ENCODE measurements at regions not wholly inside any gene's neighbourhood (a gene's known extent, or its start where the extent isn't known, plus 50 kb on each side); places are given as distances from the start of the nearest gene placed in this dataset.

- Histone ChIP-seq H3K9me3 (ENCODE audit: low read depth) (no peaks in the 10 kb centered on the region), H3K27me3 (no peaks in the 10 kb centered on the region), H3K27ac (no peak overlapping the region), H3F3A (ENCODE audit: low read depth) (no peaks in the 10 kb centered on the region), H3K4me1 (no peaks in the 10 kb centered on the region), H3K36me3 (no peaks in the 10 kb centered on the region), H3K4me2 (no peak overlapping the region), H3K79me2 (ENCODE audit: low read depth) (no peaks in the 10 kb centered on the region), H4K20me1 (ENCODE audit: low read depth) (no peaks in the 10 kb centered on the region), H3K9ac (no peak overlapping the region), H3K4me3 (no peak overlapping the region), H2AFZ (replicated peaks) (no peak overlapping the region)
- peaks cover 2% of the 10 kb centered on the region for H3K27me3 Mint-ChIP-seq (ENCODE audit: insufficient read depth, low read depth)
- H3K27ac Mint-ChIP-seq: no peak overlapping the region
- H3K9me3 Mint-ChIP-seq: no peaks in the 10 kb centered on the region
- H3K4me3 Mint-ChIP-seq: no peak overlapping the region
- no peaks in the 10 kb centered on the region for H3K4me1 Mint-ChIP-seq
- no peaks in the 10 kb centered on the region for H3K36me3 Mint-ChIP-seq
- TF ChIP-seq, protein P1, sequence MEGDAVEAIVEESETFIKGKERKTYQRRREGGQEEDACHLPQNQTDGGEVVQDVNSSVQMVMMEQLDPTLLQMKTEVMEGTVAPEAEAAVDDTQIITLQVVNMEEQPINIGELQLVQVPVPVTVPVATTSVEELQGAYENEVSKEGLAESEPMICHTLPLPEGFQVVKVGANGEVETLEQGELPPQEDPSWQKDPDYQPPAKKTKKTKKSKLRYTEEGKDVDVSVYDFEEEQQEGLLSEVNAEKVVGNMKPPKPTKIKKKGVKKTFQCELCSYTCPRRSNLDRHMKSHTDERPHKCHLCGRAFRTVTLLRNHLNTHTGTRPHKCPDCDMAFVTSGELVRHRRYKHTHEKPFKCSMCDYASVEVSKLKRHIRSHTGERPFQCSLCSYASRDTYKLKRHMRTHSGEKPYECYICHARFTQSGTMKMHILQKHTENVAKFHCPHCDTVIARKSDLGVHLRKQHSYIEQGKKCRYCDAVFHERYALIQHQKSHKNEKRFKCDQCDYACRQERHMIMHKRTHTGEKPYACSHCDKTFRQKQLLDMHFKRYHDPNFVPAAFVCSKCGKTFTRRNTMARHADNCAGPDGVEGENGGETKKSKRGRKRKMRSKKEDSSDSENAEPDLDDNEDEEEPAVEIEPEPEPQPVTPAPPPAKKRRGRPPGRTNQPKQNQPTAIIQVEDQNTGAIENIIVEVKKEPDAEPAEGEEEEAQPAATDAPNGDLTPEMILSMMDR (IDR thresholded peaks at IDR 0.05): no peak
- no peak for TF ChIP-seq EZH2phosphoT487 (IDR thresholded peaks at IDR 0.05)
- TF ChIP-seq EZH2 (IDR thresholded peaks at IDR 0.05): no peak
- DNase-seq (ENCODE audit: low spot score): no peak
These were observed 784.7 kb upstream of the PIK3C3 start for GRCh38 chr18:41170346-41170745.

DNA sequence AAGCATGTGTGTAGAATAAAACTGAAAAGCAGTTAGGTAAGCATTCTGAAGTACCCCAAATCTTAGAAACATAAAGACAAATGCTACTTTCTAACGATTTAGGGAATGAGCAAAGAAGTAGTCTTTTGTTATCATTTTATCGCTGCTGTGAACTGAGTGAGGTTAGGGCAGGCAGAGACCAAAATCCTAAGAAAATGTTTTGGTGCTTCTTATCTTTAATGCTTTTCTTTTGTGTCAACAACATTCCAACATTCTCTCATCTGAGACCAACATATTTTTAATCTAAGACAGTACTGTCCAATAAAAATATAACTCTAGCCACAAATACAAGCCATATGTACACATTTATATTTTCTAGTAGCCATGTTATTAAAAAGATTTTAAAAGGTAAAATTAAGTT, 789.4 kb upstream of the PIK3C3 start:
- no peaks in the 10 kb centered on the region for H3K9me3 ChIP-seq (ENCODE audit: low read depth)
- no peak overlapping the region for H3K9ac ChIP-seq
- peaks cover 4% of the 10 kb centered on the region for H3K4me1 ChIP-seq
- H3K36me3 ChIP-seq: no peaks in the 10 kb centered on the region
- H3K36me3 Mint-ChIP-seq: no peaks in the 10 kb centered on the region
- no peak overlapping the region for H3K27ac ChIP-seq
- H4K20me1 ChIP-seq (ENCODE audit: low read depth): no peaks in the 10 kb centered on the region
- H3K4me1 Mint-ChIP-seq: no peaks in the 10 kb centered on the region
- no peak overlapping the region for H2AFZ ChIP-seq (replicated peaks)
- H3K27me3 ChIP-seq: no peaks in the 10 kb centered on the region
- H3K27ac Mint-ChIP-seq: no peak overlapping the region
- H3K27me3 Mint-ChIP-seq (ENCODE audit: insufficient read depth, low read depth): no peaks in the 10 kb centered on the region
- no peak overlapping the region for H3K4me3 Mint-ChIP-seq
- DNase-seq (ENCODE audit: low spot score): no peak
- TF ChIP-seq, protein P1 (IDR thresholded peaks at IDR 0.05): no peak
- TF ChIP-seq EZH2 (IDR thresholded peaks at IDR 0.05) (no peak), EZH2phosphoT487 (IDR thresholded peaks at IDR 0.05) (no peak)
- H3K4me3 ChIP-seq: no peak overlapping the region
- H3K4me2 ChIP-seq: no peak overlapping the region
- H3F3A ChIP-seq (ENCODE audit: low read depth): no peaks in the 10 kb centered on the region
- H3K79me2 ChIP-seq (ENCODE audit: low read depth): no peaks in the 10 kb centered on the region
- no peaks in the 10 kb centered on the region for H3K9me3 Mint-ChIP-seq

- H3K9ac ChIP-seq: no peak overlapping the region
- H3K27me3 Mint-ChIP-seq (ENCODE audit: insufficient read depth, low read depth): no peaks in the 10 kb centered on the region
- no peaks in the 10 kb centered on the region for H4K20me1 ChIP-seq (ENCODE audit: low read depth)
- no peak overlapping the region for H2AFZ ChIP-seq (replicated peaks)
- H3K9me3 Mint-ChIP-seq: no peaks in the 10 kb centered on the region
- H3K36me3 ChIP-seq: no peaks in the 10 kb centered on the region
- H3K27ac Mint-ChIP-seq: no peak overlapping the region
- no peaks in the 10 kb centered on the region for H3K9me3 ChIP-seq (ENCODE audit: low read depth)
- TF ChIP-seq EZH2 (IDR thresholded peaks at IDR 0.05) (no peak), EZH2phosphoT487 (IDR thresholded peaks at IDR 0.05) (no peak)
- TF ChIP-seq, protein P1 (IDR thresholded peaks at IDR 0.05): no peak
- no peak for DNase-seq (ENCODE audit: low spot score)
- H3K4me3 ChIP-seq: no peak overlapping the region
- H3F3A ChIP-seq (ENCODE audit: low read depth): no peaks in the 10 kb centered on the region
- H3K4me1 Mint-ChIP-seq: no peaks in the 10 kb centered on the region
- H3K4me3 Mint-ChIP-seq: no peak overlapping the region
- no peak overlapping the region for H3K27ac ChIP-seq
- H3K4me1 ChIP-seq: peaks cover 4% of the 10 kb centered on the region
- H3K36me3 Mint-ChIP-seq: no peaks in the 10 kb centered on the region
- H3K4me2 ChIP-seq: no peak overlapping the region
- no peaks in the 10 kb centered on the region for H3K79me2 ChIP-seq (ENCODE audit: low read depth)
- H3K27me3 ChIP-seq: no peaks in the 10 kb centered on the region
These were observed 792.3 kb upstream of the PIK3C3 start for GRCh38 chr18:41162781-41163180.
